Neuronal stem cell (in vitro differentiated cells): ENCODE measurements at regions not wholly inside any gene's neighbourhood (a gene's known extent, or its start where the extent isn't known, plus 50 kb on each side); places are given as distances from the start of the nearest gene placed in this dataset.

Experiments used
- DNase-seq: peaks from one replicate; pipeline ENCODE4 v3.0.0-alpha.2; 2013; ENCODE audit warnings: low spot score
- H2AFZ ChIP-seq: one replicate; pipeline ENCODE4 v1.6.1; 2013; ENCODE audit warnings: mild to moderate bottlenecking, low read length, inconsistent platforms
- H2AK5ac ChIP-seq: 2 replicates; pipeline ENCODE4 v1.6.1; 2013; ENCODE audit warnings: low read depth, mild to moderate bottlenecking, inconsistent platforms, low read length, moderate library complexity, mixed read lengths
- H2BK120ac ChIP-seq: 2 replicates; pipeline ENCODE4 v1.6.1; 2013; ENCODE audit warnings: low read depth, mild to moderate bottlenecking, inconsistent platforms, low read length, moderate library complexity, mixed read lengths
- H2BK12ac ChIP-seq: one replicate; pipeline ENCODE4 v1.6.1; 2013; ENCODE audit warnings: low read length, inconsistent platforms
- H2BK15ac ChIP-seq: 2 replicates; pipeline ENCODE4 v1.6.1; 2013; ENCODE audit warnings: mild to moderate bottlenecking, low read length, inconsistent platforms, mixed read lengths
- H2BK5ac ChIP-seq: one replicate; pipeline ENCODE4 v1.6.1; 2013; ENCODE audit warnings: inconsistent platforms, mild to moderate bottlenecking, low read length, moderate library complexity
- H3K14ac ChIP-seq: one replicate; pipeline ENCODE4 v1.6.1; 2013; ENCODE audit warnings: low read length, inconsistent platforms
- H3K18ac ChIP-seq: 2 replicates; pipeline ENCODE4 v1.6.1; 2013; ENCODE audit warnings: low read length, inconsistent platforms
- H3K23ac ChIP-seq: 2 replicates; pipeline ENCODE4 v1.6.1; 2013; ENCODE audit warnings: low read depth, mild to moderate bottlenecking, mixed read lengths, low read length, inconsistent platforms; ENCODE audit not compliant: poor library complexity
- H3K27ac ChIP-seq: replicated peaks from 3 replicates; pipeline ENCODE4 v1.5.1; 2013; ENCODE audit warnings: low read length, inconsistent platforms
- H3K27me3 ChIP-seq, 3 experiments: 2 replicates each; pipeline ENCODE4 v1.6.1; 2013; ENCODE audit warnings: low read length in 3 of 3, mild to moderate bottlenecking in 2 of 3, inconsistent platforms in 1 of 3, low read depth in 1 of 3, mixed read lengths in 1 of 3, moderate library complexity in 1 of 3; ENCODE audit not compliant: control insufficient read depth in 3 of 3, insufficient read depth in 3 of 3
- H3K36me3 ChIP-seq, 2 donors: replicated peaks in 1 of 2; 2 replicates each; pipeline ENCODE4 v1.6.1; 2013; ENCODE audit warnings: low read length in 2 of 2; ENCODE audit not compliant: control insufficient read depth in 2 of 2, insufficient read depth in 2 of 2
- H3K4ac ChIP-seq: 2 replicates; pipeline ENCODE4 v1.6.1; 2013; ENCODE audit warnings: inconsistent platforms, mild to moderate bottlenecking, low read length, moderate library complexity
- H3K4me1 ChIP-seq, 2 donors: 1 replicate in 1 of 2; 2 replicates in 1 of 2; pipeline ENCODE4 v1.6.1; 2013; ENCODE audit warnings: low read length in 2 of 2, low read depth in 1 of 2; ENCODE audit not compliant: control insufficient read depth in 2 of 2, insufficient read depth in 1 of 2
- H3K4me2 ChIP-seq: one replicate; pipeline ENCODE4 v1.6.1; 2013; ENCODE audit warnings: mild to moderate bottlenecking, low read length, inconsistent platforms; ENCODE audit not compliant: insufficient read depth, poor library complexity, severe bottlenecking
- H3K4me3 ChIP-seq, 2 donors: 2 replicates each; pipeline ENCODE4 v1.5.1; 2013; ENCODE audit warnings: low read length in 2 of 2, mild to moderate bottlenecking in 2 of 2, inconsistent platforms in 1 of 2, moderate library complexity in 1 of 2
- H3K79me1 ChIP-seq: one replicate; pipeline ENCODE4 v1.6.1; 2013; ENCODE audit warnings: low read depth, mild to moderate bottlenecking, inconsistent platforms, low read length, moderate library complexity
- H3K9ac ChIP-seq: one replicate; pipeline ENCODE4 v1.6.1; 2013; ENCODE audit warnings: mild to moderate bottlenecking, low read depth, low read length, inconsistent platforms; ENCODE audit not compliant: poor library complexity
- H3K9me3 ChIP-seq, 2 donors: replicated peaks in 1 of 2; 2 replicates each; pipeline versions ENCODE3 to v1.6.1; 2013; ENCODE audit warnings: low read length in 2 of 2, mild to moderate bottlenecking in 2 of 2, inconsistent platforms in 1 of 2, low read depth in 1 of 2, mixed read lengths in 1 of 2, moderate library complexity in 1 of 2; ENCODE audit not compliant: control insufficient read depth in 2 of 2, insufficient read depth in 1 of 2
- H4K8ac ChIP-seq: one replicate; pipeline ENCODE4 v1.6.1; 2013; ENCODE audit warnings: low read depth, mild to moderate bottlenecking, inconsistent platforms, low read length, moderate library complexity
- H4K91ac ChIP-seq: one replicate; pipeline ENCODE4 v1.6.1; 2013; ENCODE audit warnings: low read length, low read depth, mild to moderate bottlenecking, inconsistent platforms; ENCODE audit not compliant: poor library complexity
- WGBS, 2 donors: extraction: QIAGEN DNeasy Blood & Tissue Kit; methylation state at CpG; one replicate each; pipeline ENCODE4 v1.1.7; 2013; ENCODE audit warnings: missing lambda C conversion rate in 2 of 2, mixed read lengths in 1 of 2; ENCODE audit not compliant: insufficient read length in 2 of 2, insufficient replicate concordance in 1 of 2; ENCODE audit errors: extremely low coverage in 2 of 2; 5-methylcytosine and 5-hydroxymethylcytosine counted together

- Histone ChIP-seq H3K23ac (no peak overlapping the region), H3K27me3 (no peaks in the 10 kb centered on the region), H3K4me3 (no peak overlapping the region), H4K91ac (no peak overlapping the region), H3K27ac (no peak overlapping the region), H3K79me1 (no peaks in the 10 kb centered on the region), H2BK15ac (no peak overlapping the region), H2AK5ac (no peak overlapping the region), H3K4ac (no peak overlapping the region), H2BK120ac (no peak overlapping the region), H3K14ac (no peak overlapping the region), H3K4me2 (no peak overlapping the region), H3K36me3 (no peaks in the 10 kb centered on the region), H2BK5ac (no peak overlapping the region), H4K8ac (no peak overlapping the region), H2BK12ac (no peak overlapping the region), H3K9me3 (no peaks in the 10 kb centered on the region), H3K9ac (no peak overlapping the region), H3K18ac (no peak overlapping the region), H2AFZ (no peak overlapping the region), H3K4me1 (peaks cover 11 to 14% of the 10 kb centered on the region in 2 donors)
- WGBS, 2 donors: no CpG with 5 or more reads among the region's 6 CpGs
- DNase-seq: no peak
Measured at GRCh38 chr1:201640624-201641023, 101.7 kb downstream of the NAV1 start.

DNA sequence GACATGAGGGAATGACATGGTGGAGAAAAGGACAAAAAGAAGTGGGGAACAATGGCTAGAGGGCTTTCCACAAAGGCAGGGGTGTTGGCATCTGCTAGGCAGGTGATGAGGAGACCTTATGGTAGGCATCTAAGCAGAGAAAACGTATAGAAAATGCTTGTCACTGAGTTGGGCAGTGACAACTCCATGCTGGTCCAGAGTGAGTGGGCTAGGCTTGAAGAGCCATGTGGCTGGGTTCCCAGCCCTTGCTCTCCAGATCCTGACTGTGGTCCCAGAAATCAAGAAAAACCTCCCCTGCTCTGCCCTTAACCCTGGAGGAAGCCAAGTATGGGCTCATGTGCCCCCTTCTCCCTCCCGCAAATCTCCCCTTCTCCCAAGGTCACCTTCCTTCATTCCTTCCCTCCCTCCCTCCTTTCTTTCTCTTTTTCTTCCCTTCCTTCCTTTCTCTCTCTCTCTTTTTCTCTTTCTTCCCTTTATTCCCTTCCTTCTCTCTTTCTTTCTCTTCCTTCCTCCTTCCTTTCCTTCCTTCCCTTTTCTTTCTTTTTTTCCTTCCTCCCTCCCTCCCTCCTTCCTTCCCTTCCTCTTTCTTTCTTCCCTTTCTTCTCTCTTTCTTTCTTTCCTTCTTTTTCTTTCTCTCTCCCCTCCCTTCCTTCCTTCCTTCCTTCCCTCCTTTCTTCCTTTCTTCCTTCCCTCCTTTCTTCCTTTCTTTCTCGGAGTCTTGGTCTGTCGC is 102.8 kb downstream of the NAV1 start:
- DNase-seq: no peak
- Histone ChIP-seq H3K18ac (no peak overlapping the region), H4K8ac (no peak overlapping the region), H3K23ac (no peak overlapping the region), H3K27ac (no peak overlapping the region), H3K9me3 (no peaks in the 10 kb centered on the region), H3K4me3 (no peak overlapping the region), H2AFZ (no peak overlapping the region), H3K9ac (no peak overlapping the region), H2AK5ac (no peak overlapping the region), H2BK15ac (no peak overlapping the region), H2BK5ac (no peak overlapping the region), H3K79me1 (no peaks in the 10 kb centered on the region), H3K4me1 (peaks cover 4 to 5% of the 10 kb centered on the region in 2 donors), H3K14ac (no peak overlapping the region), H2BK12ac (no peak overlapping the region), H2BK120ac (no peak overlapping the region), H3K4me2 (no peak overlapping the region), H3K4ac (no peak overlapping the region), H3K27me3 (peaks cover 0 to 5% (median 0%) of the 10 kb centered on the region in 3 experiments), H3K36me3 (no peaks in the 10 kb centered on the region), H4K91ac (no peak overlapping the region)
- no CpG with 5 or more reads among the region's 4 CpGs for WGBS, 2 donors

DNA sequence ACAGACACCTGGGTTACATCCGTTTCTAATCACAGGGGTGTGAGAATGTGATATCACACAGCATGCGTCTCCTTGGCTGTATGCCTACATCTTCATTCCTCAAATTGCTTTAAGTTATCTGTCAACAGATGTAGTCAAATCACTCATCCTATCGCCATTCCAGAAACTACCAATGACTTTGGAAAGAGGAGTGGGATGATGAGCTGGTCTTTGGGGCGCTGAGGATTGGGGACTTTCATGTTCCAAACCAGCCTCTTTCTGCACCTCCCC is 104.8 kb downstream of the NAV1 start:
- H3K4me3 ChIP-seq: no peak overlapping the region
- no peak overlapping the region for H4K91ac ChIP-seq
- no CpG with 5 or more reads among the region's 4 CpGs for WGBS, 2 donors
- H3K79me1 ChIP-seq: no peaks in the 10 kb centered on the region
- H2BK5ac ChIP-seq: no peak overlapping the region
- no peak overlapping the region for H3K9ac ChIP-seq
- no peak for DNase-seq
- H4K8ac ChIP-seq: no peak overlapping the region
- H3K23ac ChIP-seq: no peak overlapping the region
- no peak overlapping the region for H2AK5ac ChIP-seq
- H3K4me1 ChIP-seq: peaks cover 2 to 4% of the 10 kb centered on the region in 2 donors
- no peaks in the 10 kb centered on the region for H3K36me3 ChIP-seq
- H2BK12ac ChIP-seq: no peak overlapping the region
- H3K18ac ChIP-seq: no peak overlapping the region
- H2BK120ac ChIP-seq: no peak overlapping the region
- H3K9me3 ChIP-seq: no peaks in the 10 kb centered on the region
- no peak overlapping the region for H3K4ac ChIP-seq
- H3K4me2 ChIP-seq: no peak overlapping the region
- no peak overlapping the region for H3K27ac ChIP-seq
- H3K27me3 ChIP-seq: peaks cover 0 to 22% (median 1%) of the 10 kb centered on the region in 3 experiments
- no peak overlapping the region for H2AFZ ChIP-seq
- H2BK15ac ChIP-seq: no peak overlapping the region
- H3K14ac ChIP-seq: no peak overlapping the region

DNA sequence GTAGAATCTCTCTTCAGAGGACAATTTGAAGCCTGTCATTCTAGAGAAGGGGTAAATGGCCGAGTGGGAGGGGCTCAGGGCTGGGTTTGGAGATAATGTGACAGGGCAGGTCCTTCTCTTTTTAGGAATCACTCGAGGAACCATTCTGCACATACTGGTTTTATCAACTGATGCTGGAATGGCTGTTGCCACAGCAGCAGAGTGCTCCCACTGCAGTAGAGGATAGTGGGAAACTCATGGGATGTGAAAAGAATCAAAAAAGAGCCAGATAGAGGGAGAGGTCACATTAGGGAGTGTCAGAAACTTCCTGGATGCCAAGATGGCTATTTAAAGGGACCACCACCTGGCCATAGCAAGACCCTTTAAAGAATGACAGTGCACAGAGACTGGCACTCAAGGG is 105.3 kb downstream of the NAV1 start:
- Histone ChIP-seq H2BK120ac (no peak overlapping the region), H2BK15ac (no peak overlapping the region), H3K14ac (no peak overlapping the region), H3K79me1 (no peaks in the 10 kb centered on the region), H2BK12ac (no peak overlapping the region), H3K18ac (no peak overlapping the region), H2AK5ac (no peak overlapping the region), H3K36me3 (no peaks in the 10 kb centered on the region), H3K4me2 (no peak overlapping the region), H3K4ac (no peak overlapping the region), H3K9ac (no peak overlapping the region), H2BK5ac (no peak overlapping the region), H3K27me3 (peaks cover 0 to 26% (median 6%) of the 10 kb centered on the region in 3 experiments), H3K9me3 (no peaks in the 10 kb centered on the region), H3K4me3 (no peak overlapping the region), H4K8ac (no peak overlapping the region), H4K91ac (no peak overlapping the region), H3K23ac (no peak overlapping the region), H3K4me1 (peaks cover 2 to 8% of the 10 kb centered on the region in 2 donors), H2AFZ (no peak overlapping the region), H3K27ac (no peak overlapping the region)
- no peak for DNase-seq
- no CpG with 5 or more reads among the region's 2 CpGs for WGBS, 2 donors
